ENCODE measurements at regions not wholly inside any gene's neighbourhood (a gene's known extent, or its start where the extent isn't known, plus 50 kb on each side); places are given as distances from the start of the nearest gene placed in this dataset.

GRCh38 chr12:59119676-59120075, 199.4 kb upstream of the LRIG3 start:
- Histone ChIP-seq H3K4me2 (ENCODE audit: low read depth, low read length) (no peak overlapping the region), H4K20me1 (ENCODE audit: insufficient read depth, low read length) (no peaks in the 10 kb centered on the region), H3K36me3 (replicated peaks; ENCODE audit: insufficient read depth, low read length) (no peaks in the 10 kb centered on the region), H3K79me2 (ENCODE audit: low read length) (no peaks in the 10 kb centered on the region), H3K9me3 (replicated peaks; ENCODE audit: insufficient read depth, low read length) (no peaks in the 10 kb centered on the region), H3K27ac (ENCODE audit: low read length) (no peak overlapping the region), H3K9me2 (replicated peaks; ENCODE audit: insufficient read depth, low read length) (no peaks in the 10 kb centered on the region), H3K27me3 (replicated peaks; ENCODE audit: insufficient read depth, low read length) (no peaks in the 10 kb centered on the region), H3K4me1 (ENCODE audit: low read length) (no peaks in the 10 kb centered on the region), H3K9ac (ENCODE audit: low read length) (no peak overlapping the region), H3K4me3 (ENCODE audit: low read length) (no peak overlapping the region), H3F3A (ENCODE audit: insufficient read depth, low read length) (no peaks in the 10 kb centered on the region), H2AFZ (ENCODE audit: low read length) (no peak overlapping the region)
- no peak for DNase-seq
- TF ChIP-seq EZH2phosphoT487 (IDR thresholded peaks at IDR 0.05; ENCODE audit: low read length) (no peak), CTCF (IDR thresholded peaks at IDR 0.05; ENCODE audit: low read length) (no peak), EZH2 (optimal IDR thresholded peaks at IDR 0.05; ENCODE audit: low read depth, low read length) (no peak)

GRCh38 chr12:59118356-59118755, 198.1 kb upstream of the LRIG3 start:
- Histone ChIP-seq H3F3A (ENCODE audit: insufficient read depth, low read length) (no peaks in the 10 kb centered on the region), H4K20me1 (ENCODE audit: insufficient read depth, low read length) (no peaks in the 10 kb centered on the region), H2AFZ (ENCODE audit: low read length) (no peak overlapping the region), H3K4me1 (ENCODE audit: low read length) (no peaks in the 10 kb centered on the region), H3K27ac (ENCODE audit: low read length) (no peak overlapping the region), H3K4me3 (ENCODE audit: low read length) (no peak overlapping the region), H3K9me2 (replicated peaks; ENCODE audit: insufficient read depth, low read length) (no peaks in the 10 kb centered on the region), H3K27me3 (replicated peaks; ENCODE audit: insufficient read depth, low read length) (no peaks in the 10 kb centered on the region), H3K9ac (ENCODE audit: low read length) (no peak overlapping the region), H3K9me3 (replicated peaks; ENCODE audit: insufficient read depth, low read length) (no peaks in the 10 kb centered on the region), H3K4me2 (ENCODE audit: low read depth, low read length) (no peak overlapping the region), H3K36me3 (replicated peaks; ENCODE audit: insufficient read depth, low read length) (no peaks in the 10 kb centered on the region), H3K79me2 (ENCODE audit: low read length) (no peaks in the 10 kb centered on the region)
- DNase-seq, result no peak
- TF ChIP-seq CTCF (IDR thresholded peaks at IDR 0.05; ENCODE audit: low read length) (no peak), EZH2 (optimal IDR thresholded peaks at IDR 0.05; ENCODE audit: low read depth, low read length) (no peak), EZH2phosphoT487 (IDR thresholded peaks at IDR 0.05; ENCODE audit: low read length) (no peak)

- Histone ChIP-seq H2AFZ (ENCODE audit: low read length) (no peak overlapping the region), H3K4me1 (ENCODE audit: low read length) (no peaks in the 10 kb centered on the region), H3K9ac (ENCODE audit: low read length) (no peak overlapping the region), H3K4me3 (ENCODE audit: low read length) (no peak overlapping the region), H4K20me1 (ENCODE audit: insufficient read depth, low read length) (no peaks in the 10 kb centered on the region), H3F3A (ENCODE audit: insufficient read depth, low read length) (no peaks in the 10 kb centered on the region), H3K9me2 (replicated peaks; ENCODE audit: insufficient read depth, low read length) (no peaks in the 10 kb centered on the region), H3K79me2 (ENCODE audit: low read length) (no peaks in the 10 kb centered on the region), H3K27me3 (replicated peaks; ENCODE audit: insufficient read depth, low read length) (no peaks in the 10 kb centered on the region), H3K9me3 (replicated peaks; ENCODE audit: insufficient read depth, low read length) (no peaks in the 10 kb centered on the region), H3K36me3 (replicated peaks; ENCODE audit: insufficient read depth, low read length) (no peaks in the 10 kb centered on the region), H3K4me2 (ENCODE audit: low read depth, low read length) (no peak overlapping the region), H3K27ac (ENCODE audit: low read length) (no peak overlapping the region)
- TF ChIP-seq CTCF (IDR thresholded peaks at IDR 0.05; ENCODE audit: low read length) (no peak), EZH2 (optimal IDR thresholded peaks at IDR 0.05; ENCODE audit: low read depth, low read length) (no peak), EZH2phosphoT487 (IDR thresholded peaks at IDR 0.05; ENCODE audit: low read length) (no peak)
- DNase-seq, result no peak
These were observed 195.7 kb upstream of the LRIG3 start for GRCh38 chr12:59115995-59116394.

Measured in MM.1S (cell line).